ENCODE measurements at regions not wholly inside any gene's neighbourhood (a gene's known extent, or its start where the extent isn't known, plus 50 kb on each side); places are given as distances from the start of the nearest gene placed in this dataset.

DNA sequence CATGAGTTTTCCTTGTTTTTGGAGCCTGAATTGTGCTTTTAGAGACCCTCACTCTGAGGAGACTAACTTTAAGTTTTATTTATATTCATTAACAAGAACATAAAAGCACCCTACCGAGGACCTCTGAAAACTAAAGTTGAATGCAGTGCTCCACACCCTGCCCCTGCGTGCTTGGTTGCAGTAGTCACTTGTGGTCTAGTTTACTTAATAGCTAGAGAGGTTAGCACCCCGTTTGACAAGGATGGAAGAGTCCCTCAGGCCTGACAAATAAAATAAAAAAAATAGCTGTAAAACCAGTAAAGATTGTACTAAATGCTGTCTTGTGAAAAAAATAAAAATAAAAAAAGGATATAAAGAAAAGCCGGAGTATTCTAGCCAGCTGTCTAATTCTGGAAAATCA is 395.2 kb downstream of the MTX2 start:
- CTCF ChIA-PET, result interaction anchor here (0.6 to 4.3 kb wide), 3 partner anchors 8 to 14 kb away, joined by 3 to 20 read pairs (median 7); no protein-coding TSS in a partner anchor

GRCh38 chr2:176665086-176665485 is 395.8 kb downstream of the MTX2 start:
- POLR2A ChIA-PET, result no interaction called here
- no peak for DNase-seq (ENCODE audit: extremely low spot score)
- TF ChIP-seq FOXM1 (IDR thresholded peaks at IDR 0.05; ENCODE audit: borderline replicate concordance), result no peak
- TF ChIP-seq PKNOX1 (IDR thresholded peaks at IDR 0.05), result no peak
- TF ChIP-seq TARDBP (IDR thresholded peaks at IDR 0.05), result no peak
- no peak for TF ChIP-seq FOXA1 (IDR thresholded peaks at IDR 0.05)
- TF ChIP-seq FOXK2 (IDR thresholded peaks at IDR 0.05), result no peak
- CTCF ChIA-PET, result interaction anchor here (0.6 to 4.3 kb wide), 2 partner anchors 7 to 11 kb away, joined by 7 to 20 read pairs; no protein-coding TSS in a partner anchor

More for the DNA sequence above, 395.2 kb downstream of the MTX2 start:
- TF ChIP-seq FOXK2 (IDR thresholded peaks at IDR 0.05) (no peak), FOXA1 (IDR thresholded peaks at IDR 0.05) (no peak), PKNOX1 (IDR thresholded peaks at IDR 0.05) (no peak), BHLHE40 (IDR thresholded peaks at IDR 0.05; ENCODE audit: borderline replicate concordance) (no peak), TARDBP (IDR thresholded peaks at IDR 0.05) (no peak), ARNT (IDR thresholded peaks at IDR 0.05) (no peak), L3MBTL2 (conservative IDR thresholded peaks at IDR 0.05) (no peak), FOXM1 (IDR thresholded peaks at IDR 0.05; ENCODE audit: borderline replicate concordance) (no peak)
- POLR2A ChIA-PET, result no interaction called here
- DNase-seq (ENCODE audit: extremely low spot score), result no peak

GRCh38 chr2:176668912-176669311 is 399.7 kb downstream of the MTX2 start:
- CTCF ChIA-PET, result interaction anchor here (0.7 to 2.8 kb wide), 2 partner anchors 15 to 402 kb away, joined by 3 to 10 read pairs; no protein-coding TSS in a partner anchor
- POLR2A ChIA-PET, result no interaction called here
- no peak for TF ChIP-seq TARDBP (IDR thresholded peaks at IDR 0.05)
- no peak for TF ChIP-seq ARNT (IDR thresholded peaks at IDR 0.05)
- no peak for DNase-seq (ENCODE audit: extremely low spot score)

GRCh38 chr2:176669398-176670174 is 400.3 kb downstream of the MTX2 start:
- POLR2A ChIA-PET, result no interaction called here

DNA sequence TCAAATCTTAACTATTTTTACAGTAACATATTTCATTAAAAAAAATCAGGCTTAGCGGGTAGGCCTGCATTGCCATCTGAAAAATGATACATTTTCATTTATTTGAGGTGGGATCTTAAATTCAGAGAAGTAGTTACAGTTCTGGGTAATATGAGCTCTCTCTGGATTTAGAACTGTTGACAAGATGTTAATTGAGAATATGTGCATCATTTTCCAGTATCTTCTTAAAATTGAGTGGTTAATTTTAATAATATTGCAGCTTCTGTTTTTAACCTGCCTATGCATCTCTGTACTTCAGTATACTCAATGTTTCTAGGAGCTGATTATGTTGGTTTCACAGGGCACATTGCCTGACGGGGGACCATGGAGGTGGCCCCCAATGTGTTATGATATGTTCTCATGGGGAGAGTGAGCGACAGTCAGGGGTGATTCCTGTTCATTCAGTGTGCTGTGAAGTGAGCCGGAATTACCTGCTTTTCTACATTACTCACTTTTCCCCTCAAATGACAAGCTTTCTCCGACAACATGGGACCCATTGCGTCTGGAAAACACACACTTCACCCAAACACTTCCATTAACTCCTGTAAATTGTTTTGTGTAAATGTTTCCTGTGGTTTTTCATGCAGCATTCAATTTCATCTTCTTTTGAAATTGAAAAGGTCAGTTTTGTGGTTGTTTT is 406.2 kb downstream of the MTX2 start:
- TF ChIP-seq SUZ12 (IDR thresholded peaks at IDR 0.05), result no peak
- TF ChIP-seq PKNOX1 (IDR thresholded peaks at IDR 0.05), result no peak
- no peak for TF ChIP-seq ELF4 (IDR thresholded peaks at IDR 0.05)
- no peak for TF ChIP-seq ZNF384 (IDR thresholded peaks at IDR 0.05)
- TF ChIP-seq L3MBTL2 (conservative IDR thresholded peaks at IDR 0.05), result no peak
- no peak for TF ChIP-seq LEF1 (IDR thresholded peaks at IDR 0.05; ENCODE audit: borderline replicate concordance)
- no peak for TF ChIP-seq FOXM1 (IDR thresholded peaks at IDR 0.05; ENCODE audit: borderline replicate concordance)
- no peak for TF ChIP-seq CTBP1 (IDR thresholded peaks at IDR 0.05; ENCODE audit: borderline replicate concordance)
- TF ChIP-seq NFRKB (IDR thresholded peaks at IDR 0.05), result no peak
- no peak for TF ChIP-seq HDGF (IDR thresholded peaks at IDR 0.05; ENCODE audit: borderline replicate concordance)
- ChIA-PET CTCF (interaction anchor here (0.7 to 1.3 kb wide), 2 partner anchors 12 to 87 kb away, joined by 3 read pairs; no protein-coding TSS in a partner anchor), POLR2A (no interaction called here)
- DNase-seq (ENCODE audit: extremely low spot score), result no peak

More at GRCh38 chr2:176669398-176670174, 400.3 kb downstream of the MTX2 start:
- TF ChIP-seq BHLHE40 (IDR thresholded peaks at IDR 0.05; ENCODE audit: borderline replicate concordance) (no peak), ARNT (IDR thresholded peaks at IDR 0.05) (no peak), CTBP1 (IDR thresholded peaks at IDR 0.05; ENCODE audit: borderline replicate concordance) (no peak), TARDBP (IDR thresholded peaks at IDR 0.05) (no peak), PKNOX1 (IDR thresholded peaks at IDR 0.05) (no peak), FOXA1 (IDR thresholded peaks at IDR 0.05) (no peak), FOXM1 (IDR thresholded peaks at IDR 0.05; ENCODE audit: borderline replicate concordance) (no peak), ZNF384 (IDR thresholded peaks at IDR 0.05) (no peak), LEF1 (IDR thresholded peaks at IDR 0.05; ENCODE audit: borderline replicate concordance) (no peak), ELF4 (IDR thresholded peaks at IDR 0.05) (no peak), FOXK2 (IDR thresholded peaks at IDR 0.05) (no peak), HDGF (IDR thresholded peaks at IDR 0.05; ENCODE audit: borderline replicate concordance) (no peak), SUZ12 (IDR thresholded peaks at IDR 0.05) (no peak), L3MBTL2 (conservative IDR thresholded peaks at IDR 0.05) (no peak)
- DNase-seq (ENCODE audit: extremely low spot score), result no peak
- CTCF ChIA-PET, result interaction anchor here (0.7 to 1.0 kb wide), 2 partner anchors 16 to 403 kb away, joined by 3 read pairs; no protein-coding TSS in a partner anchor

Measured in HEK293T (cell line).